Thyroid gland (tissue), 4 donors: ENCODE measurements at regions not wholly inside any gene's neighbourhood (a gene's known extent, or its start where the extent isn't known, plus 50 kb on each side); places are given as distances from the start of the nearest gene placed in this dataset.

Experiments used
- DNase-seq, 2 donors: peaks; one replicate each; pipeline ENCODE4 v3.0.0-alpha.2; 2019
- H3K27ac ChIP-seq, 3 donors: fragments of 200-600 bp; sonication (generic); 1 replicate in 2 of 3; 2 replicates in 1 of 3; pipeline ENCODE4 v1.5.1; 2016 to 2019; ENCODE audit warnings: mild to moderate bottlenecking in 1 of 3, moderate library complexity in 1 of 3
- H3K27me3 ChIP-seq: fragments of 200-600 bp; sonication (generic); one replicate; pipeline ENCODE4 v1.5.1; 2019
- H3K36me3 ChIP-seq, 2 donors: fragments of 200-600 bp; sonication (generic); one replicate each; pipeline ENCODE4 v1.5.1; 2016 to 2019
- H3K4me1 ChIP-seq, 2 donors: fragments of 200-600 bp; sonication (generic); one replicate each; pipeline ENCODE4 v1.5.1; 2017 to 2019
- H3K4me3 ChIP-seq, 3 donors: fragments of 200-600 bp; sonication (generic); replicated peaks in 1 of 3; 1 replicate in 2 of 3; 2 replicates in 1 of 3; pipeline ENCODE4 v1.5.1; 2016; ENCODE audit warnings: mild to moderate bottlenecking in 1 of 3
- H3K9me3 ChIP-seq: fragments of 200-600 bp; sonication (generic); one replicate; pipeline ENCODE4 v1.5.1; 2017
- POLR2A ChIP-seq, 2 donors: fragments of 450-650 bp; IDR thresholded peaks; one replicate each; pipeline ENCODE4 v1.6.1; 2017; ENCODE audit warnings: antibody characterized with exemption in 2 of 2, mild to moderate bottlenecking in 2 of 2, moderate library complexity in 1 of 2
- WGBS, 2 donors: methylation state at CpG; one replicate each; pipeline ENCODE4 v1.1.5; 2017; 5-methylcytosine and 5-hydroxymethylcytosine counted together
- intact Hi-C: fragments of 100-400 bp; cut with DNase I; formaldehyde crosslinking; loops from one replicate; pipeline ENCODE4 v1.15.1; 2023
- TF ChIP-seq, protein P1 (sequence below), 6 experiments: fragments of 200-600 bp in 3 of 6; fragments of 450-650 bp in 3 of 6; sonication (generic) in 3 of 6; IDR thresholded peaks; one replicate each; pipeline ENCODE4 v1.5.1; 2016 to 2019; ENCODE audit warnings: antibody characterized with exemption in 6 of 6, mild to moderate bottlenecking in 2 of 6, inconsistent platforms in 1 of 6, moderate library complexity in 1 of 6

GRCh38 chr10:28391283-28391682 is 88.4 kb upstream of the MPP7 start:
- 91 to 98% methylated on average over 5 of the region's 5 CpGs for WGBS, 2 donors
- no peaks in the 10 kb centered on the region for H3K36me3 ChIP-seq
- H3K4me3 ChIP-seq, result no peak overlapping the region
- TF ChIP-seq, protein P1, sequence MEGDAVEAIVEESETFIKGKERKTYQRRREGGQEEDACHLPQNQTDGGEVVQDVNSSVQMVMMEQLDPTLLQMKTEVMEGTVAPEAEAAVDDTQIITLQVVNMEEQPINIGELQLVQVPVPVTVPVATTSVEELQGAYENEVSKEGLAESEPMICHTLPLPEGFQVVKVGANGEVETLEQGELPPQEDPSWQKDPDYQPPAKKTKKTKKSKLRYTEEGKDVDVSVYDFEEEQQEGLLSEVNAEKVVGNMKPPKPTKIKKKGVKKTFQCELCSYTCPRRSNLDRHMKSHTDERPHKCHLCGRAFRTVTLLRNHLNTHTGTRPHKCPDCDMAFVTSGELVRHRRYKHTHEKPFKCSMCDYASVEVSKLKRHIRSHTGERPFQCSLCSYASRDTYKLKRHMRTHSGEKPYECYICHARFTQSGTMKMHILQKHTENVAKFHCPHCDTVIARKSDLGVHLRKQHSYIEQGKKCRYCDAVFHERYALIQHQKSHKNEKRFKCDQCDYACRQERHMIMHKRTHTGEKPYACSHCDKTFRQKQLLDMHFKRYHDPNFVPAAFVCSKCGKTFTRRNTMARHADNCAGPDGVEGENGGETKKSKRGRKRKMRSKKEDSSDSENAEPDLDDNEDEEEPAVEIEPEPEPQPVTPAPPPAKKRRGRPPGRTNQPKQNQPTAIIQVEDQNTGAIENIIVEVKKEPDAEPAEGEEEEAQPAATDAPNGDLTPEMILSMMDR (IDR thresholded peaks at IDR 0.05), result no peak
- TF ChIP-seq POLR2A (IDR thresholded peaks at IDR 0.05), result no peak
- H3K27ac ChIP-seq, result no peak overlapping the region
- no peaks in the 10 kb centered on the region for H3K27me3 ChIP-seq
- H3K4me1 ChIP-seq, result no peaks in the 10 kb centered on the region
- no peaks in the 10 kb centered on the region for H3K9me3 ChIP-seq
- intact Hi-C loops, result no loop called here
- DNase-seq, result no peak

- WGBS, 2 donors, result 10 to 14% methylated on average over 8 of the region's 8 CpGs
- intact Hi-C loops, result no loop called here
- no peaks in the 10 kb centered on the region for H3K27me3 ChIP-seq
- TF ChIP-seq POLR2A (IDR thresholded peaks at IDR 0.05), result no peak
- TF ChIP-seq, protein P1 (IDR thresholded peaks at IDR 0.05), result peak; percentile 34 to 90 (median 71)
- DNase-seq, result peak; percentile 57 to 66
- no peak overlapping the region for H3K4me3 ChIP-seq
- H3K27ac ChIP-seq, result no peak overlapping the region
- H3K36me3 ChIP-seq, result no peaks in the 10 kb centered on the region
- no peaks in the 10 kb centered on the region for H3K9me3 ChIP-seq
- H3K4me1 ChIP-seq, result no peaks in the 10 kb centered on the region
Observed at GRCh38 chr10:28393956-28394568, 91.2 kb upstream of the MPP7 start.

- Histone ChIP-seq H3K36me3 (no peaks in the 10 kb centered on the region), H3K4me1 (no peaks in the 10 kb centered on the region), H3K9me3 (no peaks in the 10 kb centered on the region), H3K4me3 (no peak overlapping the region), H3K27me3 (no peaks in the 10 kb centered on the region), H3K27ac (no peak overlapping the region)
- TF ChIP-seq POLR2A (IDR thresholded peaks at IDR 0.05), result no peak
- TF ChIP-seq, protein P1 (IDR thresholded peaks at IDR 0.05), result no peak
- intact Hi-C loops, result no loop called here
- 70 to 80% methylated on average over 4 of the region's 4 CpGs for WGBS, 2 donors
- DNase-seq, result no peak
Observed at GRCh38 chr10:28396331-28396730, 93.5 kb upstream of the MPP7 start.

GRCh38 chr10:28397229-28397628 is 94.4 kb upstream of the MPP7 start:
- Histone ChIP-seq H3K27me3 (no peaks in the 10 kb centered on the region), H3K4me1 (no peaks in the 10 kb centered on the region), H3K9me3 (no peaks in the 10 kb centered on the region), H3K4me3 (no peak overlapping the region), H3K27ac (no peak overlapping the region), H3K36me3 (no peaks in the 10 kb centered on the region)
- DNase-seq, result no peak
- intact Hi-C loops, result no loop called here
- WGBS, 2 donors, result 93 to 95% methylated on average over 6 of the region's 6 CpGs
- TF ChIP-seq POLR2A (IDR thresholded peaks at IDR 0.05), result no peak
- TF ChIP-seq, protein P1 (IDR thresholded peaks at IDR 0.05), result no peak

DNA sequence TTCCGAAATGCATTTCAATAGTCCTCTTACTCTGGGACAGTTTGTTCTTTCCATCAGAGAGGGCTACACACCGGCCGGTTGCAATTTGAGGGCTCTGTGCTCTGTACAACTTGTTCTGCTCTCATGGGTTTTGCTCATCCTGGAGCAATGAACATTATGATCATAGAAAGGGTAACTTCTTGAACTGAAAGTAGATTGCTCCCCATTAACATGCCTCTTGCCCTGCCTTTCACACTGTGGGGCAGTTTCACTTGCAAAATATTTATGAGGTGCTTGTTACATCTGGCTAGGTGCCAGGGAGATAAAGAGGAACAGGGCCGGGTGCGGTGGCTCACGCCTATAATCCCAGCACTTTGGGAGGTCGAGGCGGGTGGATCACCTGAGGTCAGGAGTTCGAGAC is 97.3 kb upstream of the MPP7 start:
- H3K4me1 ChIP-seq, result no peaks in the 10 kb centered on the region
- H3K9me3 ChIP-seq, result no peaks in the 10 kb centered on the region
- H3K36me3 ChIP-seq, result no peaks in the 10 kb centered on the region
- H3K27ac ChIP-seq, result no peak overlapping the region
- TF ChIP-seq, protein P1 (IDR thresholded peaks at IDR 0.05), result no peak
- no peak for DNase-seq
- intact Hi-C loops, result no loop called here
- H3K27me3 ChIP-seq, result no peaks in the 10 kb centered on the region
- 80% methylated on average over 9 of the region's 9 CpGs for WGBS, 2 donors
- H3K4me3 ChIP-seq, result no peak overlapping the region
